Vagina (tissue), 2 donors: ENCODE measurements at regions not wholly inside any gene's neighbourhood (a gene's known extent, or its start where the extent isn't known, plus 50 kb on each side); places are given as distances from the start of the nearest gene placed in this dataset.

ENCODE experiments used
- DNase-seq, 2 donors: peaks; one replicate each; pipeline ENCODE4 v3.0.0-alpha.2; 2017; ENCODE audit errors: extremely low spot score in 2 of 2
- H3K27ac ChIP-seq: fragments of 200-600 bp; sonication (generic); one replicate; pipeline ENCODE4 v1.5.1; 2019
- H3K27me3 ChIP-seq: fragments of 200-600 bp; sonication (generic); one replicate; pipeline ENCODE4 v1.5.1; 2019
- H3K36me3 ChIP-seq, 2 donors: fragments of 200-600 bp; sonication (generic); one replicate each; pipeline ENCODE4 v1.5.1; 2017 to 2019
- H3K4me1 ChIP-seq: fragments of 200-600 bp; sonication (generic); one replicate; pipeline ENCODE4 v1.5.1; 2019
- H3K4me3 ChIP-seq, 2 donors: fragments of 200-600 bp; sonication (generic); 1 replicate in 1 of 2; 2 replicates in 1 of 2; pipeline ENCODE4 v1.5.1; 2016 to 2019
- H3K9me3 ChIP-seq: fragments of 200-600 bp; sonication (generic); one replicate; pipeline ENCODE4 v1.5.1; 2019
- POLR2A ChIP-seq, 2 donors: fragments of 450-650 bp; IDR thresholded peaks; one replicate each; pipeline ENCODE4 v1.6.1; 2017; ENCODE audit warnings: antibody characterized with exemption in 2 of 2, mild to moderate bottlenecking in 2 of 2, moderate library complexity in 2 of 2
- POLR2AphosphoS5 ChIP-seq, 2 donors: sonication (generic); formaldehyde crosslinking; IDR thresholded peaks; one replicate each; pipeline ENCODE4 v1.9.0; 2017; ENCODE audit warnings: antibody characterized with exemption in 2 of 2, mild to moderate bottlenecking in 2 of 2, low read depth in 1 of 2; ENCODE audit not compliant: insufficient read depth in 1 of 2
- intact Hi-C: fragments of 100-400 bp; cut with DNase I; formaldehyde crosslinking; loops from one replicate; pipeline ENCODE4 v1.15.1; 2023
- TF ChIP-seq, protein P1 (sequence below), 3 experiments: fragments of 450-650 bp in 2 of 3; fragments of 200-600 bp in 1 of 3; sonication (generic) in 1 of 3; IDR thresholded peaks; one replicate each; pipeline ENCODE4 v1.5.1; 2017 to 2019; ENCODE audit warnings: antibody characterized with exemption in 3 of 3, mild to moderate bottlenecking in 2 of 3, moderate library complexity in 2 of 3

DNA sequence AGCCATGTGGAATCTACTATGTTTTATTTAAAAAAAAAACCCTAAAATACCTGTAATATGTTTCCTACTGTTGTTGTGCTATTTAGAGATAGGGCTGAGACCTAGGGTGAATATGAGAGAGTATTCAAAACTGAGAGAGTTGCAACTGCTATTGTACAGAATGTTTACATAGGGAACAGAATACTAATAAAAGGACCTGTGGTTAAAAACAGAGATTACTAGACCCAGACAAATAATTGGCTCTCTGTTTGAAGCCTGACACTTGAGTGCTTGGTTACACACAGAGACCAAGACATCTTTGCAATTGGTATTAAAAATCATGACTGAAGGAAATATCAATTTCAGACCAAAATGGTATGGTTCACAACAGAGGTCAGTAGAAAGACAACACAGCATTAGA, 278.9 kb upstream of the GIMD1 start:
- no peak for DNase-seq
- TF ChIP-seq POLR2AphosphoS5 (IDR thresholded peaks at IDR 0.05; ENCODE audit: insufficient read depth in 1 of 2, low read depth in 1 of 2) (no peak), POLR2A (IDR thresholded peaks at IDR 0.05) (no peak)
- TF ChIP-seq, protein P1, sequence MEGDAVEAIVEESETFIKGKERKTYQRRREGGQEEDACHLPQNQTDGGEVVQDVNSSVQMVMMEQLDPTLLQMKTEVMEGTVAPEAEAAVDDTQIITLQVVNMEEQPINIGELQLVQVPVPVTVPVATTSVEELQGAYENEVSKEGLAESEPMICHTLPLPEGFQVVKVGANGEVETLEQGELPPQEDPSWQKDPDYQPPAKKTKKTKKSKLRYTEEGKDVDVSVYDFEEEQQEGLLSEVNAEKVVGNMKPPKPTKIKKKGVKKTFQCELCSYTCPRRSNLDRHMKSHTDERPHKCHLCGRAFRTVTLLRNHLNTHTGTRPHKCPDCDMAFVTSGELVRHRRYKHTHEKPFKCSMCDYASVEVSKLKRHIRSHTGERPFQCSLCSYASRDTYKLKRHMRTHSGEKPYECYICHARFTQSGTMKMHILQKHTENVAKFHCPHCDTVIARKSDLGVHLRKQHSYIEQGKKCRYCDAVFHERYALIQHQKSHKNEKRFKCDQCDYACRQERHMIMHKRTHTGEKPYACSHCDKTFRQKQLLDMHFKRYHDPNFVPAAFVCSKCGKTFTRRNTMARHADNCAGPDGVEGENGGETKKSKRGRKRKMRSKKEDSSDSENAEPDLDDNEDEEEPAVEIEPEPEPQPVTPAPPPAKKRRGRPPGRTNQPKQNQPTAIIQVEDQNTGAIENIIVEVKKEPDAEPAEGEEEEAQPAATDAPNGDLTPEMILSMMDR (IDR thresholded peaks at IDR 0.05): no peak
- Histone ChIP-seq H3K27ac (no peak overlapping the region), H3K9me3 (no peaks in the 10 kb centered on the region), H3K4me1 (no peaks in the 10 kb centered on the region), H3K36me3 (no peaks in the 10 kb centered on the region), H3K4me3 (no peak overlapping the region), H3K27me3 (no peaks in the 10 kb centered on the region)
- intact Hi-C loops: no loop called here

DNA sequence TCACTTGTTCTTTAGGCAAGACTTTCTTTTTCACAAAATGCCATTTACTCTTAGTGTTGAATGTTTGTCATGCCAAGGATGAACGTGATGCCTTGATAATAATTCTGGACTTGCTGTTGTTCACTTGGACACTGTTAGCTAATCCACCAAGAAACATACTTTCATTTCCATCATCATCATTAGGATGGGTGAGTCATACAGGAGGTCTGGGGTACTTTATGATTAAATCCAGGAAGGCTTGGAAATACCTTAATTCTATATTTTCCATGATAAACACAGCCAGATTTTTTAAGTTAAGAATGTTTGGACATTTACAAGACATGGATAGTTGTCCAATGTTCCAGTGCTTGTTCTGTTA, 260.7 kb upstream of the GIMD1 start:
- no peak for TF ChIP-seq POLR2AphosphoS5 (IDR thresholded peaks at IDR 0.05; ENCODE audit: insufficient read depth in 1 of 2, low read depth in 1 of 2)
- TF ChIP-seq, protein P1 (IDR thresholded peaks at IDR 0.05): no peak
- TF ChIP-seq POLR2A (IDR thresholded peaks at IDR 0.05): no peak
- Histone ChIP-seq H3K27ac (no peak overlapping the region), H3K4me3 (no peak overlapping the region)

DNA sequence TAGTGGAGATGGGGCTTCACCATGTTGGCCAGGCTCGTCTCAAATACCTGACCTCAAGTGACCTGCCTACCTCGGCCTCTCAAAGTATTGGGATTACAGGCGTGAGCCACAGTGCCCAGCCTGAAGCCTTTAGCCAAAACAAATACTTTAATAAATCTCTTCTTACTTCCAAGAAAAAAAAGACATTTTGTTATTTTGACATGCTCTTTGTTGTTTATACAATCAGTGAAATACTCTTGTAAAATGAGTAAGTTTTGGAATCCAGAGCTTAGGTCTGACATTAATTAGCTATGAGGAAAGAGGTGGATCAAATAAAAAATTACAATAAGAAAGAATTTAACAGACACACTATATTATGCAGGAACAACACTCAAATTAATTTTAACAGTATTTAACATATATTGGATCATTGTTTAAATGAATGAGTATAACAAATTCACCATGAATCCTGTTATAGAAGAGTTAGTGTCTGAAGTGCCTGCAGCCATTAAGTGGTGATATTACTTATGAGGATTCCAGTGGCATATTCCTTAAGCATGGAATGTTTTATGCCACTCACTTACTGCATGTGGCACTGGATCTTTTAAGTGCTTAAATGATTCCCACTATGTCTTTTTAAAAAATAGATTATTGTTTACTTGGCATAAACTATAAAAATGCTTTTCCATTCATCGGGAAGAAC, 260.1 kb upstream of the GIMD1 start:
- Histone ChIP-seq H3K4me3 (no peak overlapping the region), H3K36me3 (no peaks in the 10 kb centered on the region), H3K27me3 (no peaks in the 10 kb centered on the region), H3K9me3 (no peaks in the 10 kb centered on the region), H3K27ac (no peak overlapping the region), H3K4me1 (peaks cover 9% of the 10 kb centered on the region)
- TF ChIP-seq, protein P1 (IDR thresholded peaks at IDR 0.05): no peak
- TF ChIP-seq POLR2A (IDR thresholded peaks at IDR 0.05) (no peak), POLR2AphosphoS5 (IDR thresholded peaks at IDR 0.05; ENCODE audit: insufficient read depth in 1 of 2, low read depth in 1 of 2) (no peak)
- intact Hi-C loops: no loop called here
- DNase-seq: no peak

More for the DNA sequence above, 260.7 kb upstream of the GIMD1 start:
- intact Hi-C loops: no loop called here
- Histone ChIP-seq H3K27me3 (no peaks in the 10 kb centered on the region), H3K9me3 (no peaks in the 10 kb centered on the region), H3K4me1 (peaks cover 9% of the 10 kb centered on the region), H3K36me3 (no peaks in the 10 kb centered on the region)
- no peak for DNase-seq

DNA sequence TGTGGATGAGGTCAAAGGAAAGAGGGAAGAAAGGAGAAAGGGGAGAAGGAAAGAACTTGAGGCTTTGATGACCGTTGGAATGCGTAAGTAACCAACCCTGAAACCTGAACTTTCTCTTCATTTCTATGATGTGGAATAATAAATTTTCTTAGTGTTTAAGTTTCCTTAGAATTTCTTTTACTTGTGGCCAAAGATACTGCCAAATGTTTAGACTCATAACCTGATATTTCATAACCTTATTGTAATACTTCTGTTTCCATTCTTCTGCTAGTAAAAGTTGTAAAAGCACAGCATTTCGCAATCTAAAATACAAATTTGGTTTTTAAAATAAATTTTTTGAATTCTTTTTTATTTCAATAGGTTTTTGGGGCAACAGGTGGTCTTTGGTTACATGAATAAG, 258.5 kb upstream of the GIMD1 start:
- intact Hi-C loops: no loop called here
- Histone ChIP-seq H3K27ac (no peak overlapping the region), H3K36me3 (no peaks in the 10 kb centered on the region), H3K4me1 (peaks cover 9% of the 10 kb centered on the region), H3K9me3 (no peaks in the 10 kb centered on the region), H3K27me3 (no peaks in the 10 kb centered on the region), H3K4me3 (no peak overlapping the region)
- DNase-seq: no peak
- TF ChIP-seq POLR2A (IDR thresholded peaks at IDR 0.05) (no peak), POLR2AphosphoS5 (IDR thresholded peaks at IDR 0.05; ENCODE audit: insufficient read depth in 1 of 2, low read depth in 1 of 2) (no peak)
- TF ChIP-seq, protein P1 (IDR thresholded peaks at IDR 0.05): no peak

DNA sequence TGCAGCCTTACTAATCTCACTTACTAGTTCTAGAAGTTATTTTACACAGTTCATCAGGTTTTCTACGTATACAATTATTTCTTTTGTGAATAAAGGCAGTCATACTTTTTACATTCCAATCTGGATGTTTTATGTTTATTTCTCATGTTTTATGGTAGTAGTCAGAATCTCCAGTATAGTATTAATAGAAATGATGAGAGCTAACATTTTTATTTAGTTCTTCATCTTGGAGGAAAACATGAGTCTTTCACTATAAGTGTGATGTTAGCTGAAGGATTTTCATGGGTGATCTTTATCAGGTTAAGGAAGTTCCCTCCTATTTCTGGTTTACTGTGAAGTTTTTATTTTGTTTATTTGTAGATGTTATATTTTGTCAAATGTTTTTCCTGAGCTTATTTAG, 256.1 kb upstream of the GIMD1 start:
- H3K27me3 ChIP-seq: no peaks in the 10 kb centered on the region
- TF ChIP-seq, protein P1 (IDR thresholded peaks at IDR 0.05): no peak
- TF ChIP-seq POLR2AphosphoS5 (IDR thresholded peaks at IDR 0.05; ENCODE audit: insufficient read depth in 1 of 2, low read depth in 1 of 2) (no peak), POLR2A (IDR thresholded peaks at IDR 0.05) (no peak)
- no peak overlapping the region for H3K4me3 ChIP-seq
- H3K4me1 ChIP-seq: peaks cover 9% of the 10 kb centered on the region
- no peak for DNase-seq
- H3K9me3 ChIP-seq: no peaks in the 10 kb centered on the region
- no peak overlapping the region for H3K27ac ChIP-seq
- no peaks in the 10 kb centered on the region for H3K36me3 ChIP-seq
- intact Hi-C loops: no loop called here
